ENCODE measurements at regions not wholly inside any gene's neighbourhood (a gene's known extent, or its start where the extent isn't known, plus 50 kb on each side); places are given as distances from the start of the nearest gene placed in this dataset.

- no peaks in the 10 kb centered on the region for H3K27me3 ChIP-seq (ENCODE audit: control insufficient read depth, insufficient read depth, low read length)
- no peaks in the 10 kb centered on the region for H3K9me3 ChIP-seq (replicated peaks; ENCODE audit: low read length)
- H3K9ac ChIP-seq (ENCODE audit: low read depth, low read length): no peak overlapping the region
- no peak overlapping the region for H3K4me3 ChIP-seq (ENCODE audit: low read length)
- no peaks in the 10 kb centered on the region for H3K36me3 ChIP-seq (ENCODE audit: insufficient read depth, low read length)
- H3K4me2 ChIP-seq (ENCODE audit: low read length): no peak overlapping the region
- peaks cover 22% of the 10 kb centered on the region for H3K4me1 ChIP-seq (ENCODE audit: control insufficient read depth, insufficient read depth, low read length)
Observed at GRCh38 chr13:64455124-64455523, 2775.0 kb downstream of the PCDH9 start.

GRCh38 chr13:64453831-64454230 is 2776.3 kb downstream of the PCDH9 start:
- Histone ChIP-seq H3K9ac (ENCODE audit: low read depth, low read length) (no peak overlapping the region), H3K4me1 (ENCODE audit: control insufficient read depth, insufficient read depth, low read length) (peaks cover 17% of the 10 kb centered on the region), H3K9me3 (replicated peaks; ENCODE audit: low read length) (no peaks in the 10 kb centered on the region), H3K27me3 (ENCODE audit: control insufficient read depth, insufficient read depth, low read length) (no peaks in the 10 kb centered on the region), H3K36me3 (ENCODE audit: insufficient read depth, low read length) (no peaks in the 10 kb centered on the region), H3K4me3 (ENCODE audit: low read length) (no peak overlapping the region), H3K4me2 (ENCODE audit: low read length) (no peak overlapping the region)

- Histone ChIP-seq H3K4me2 (ENCODE audit: low read length) (no peak overlapping the region), H3K27me3 (ENCODE audit: control insufficient read depth, insufficient read depth, low read length) (no peaks in the 10 kb centered on the region), H3K9me3 (replicated peaks; ENCODE audit: low read length) (no peaks in the 10 kb centered on the region), H3K36me3 (ENCODE audit: insufficient read depth, low read length) (no peaks in the 10 kb centered on the region), H3K9ac (ENCODE audit: low read depth, low read length) (no peak overlapping the region), H3K4me1 (ENCODE audit: control insufficient read depth, insufficient read depth, low read length) (no peaks in the 10 kb centered on the region), H3K4me3 (ENCODE audit: low read length) (no peak overlapping the region)
Observed at GRCh38 chr13:64446372-64446771, 2783.8 kb downstream of the PCDH9 start.

- H3K27me3 ChIP-seq (ENCODE audit: control insufficient read depth, insufficient read depth, low read length): no peaks in the 10 kb centered on the region
- no peak overlapping the region for H3K9ac ChIP-seq (ENCODE audit: low read depth, low read length)
- H3K4me1 ChIP-seq (ENCODE audit: control insufficient read depth, insufficient read depth, low read length): no peaks in the 10 kb centered on the region
- H3K36me3 ChIP-seq (ENCODE audit: insufficient read depth, low read length): no peaks in the 10 kb centered on the region
- H3K9me3 ChIP-seq (replicated peaks; ENCODE audit: low read length): no peaks in the 10 kb centered on the region
- H3K4me3 ChIP-seq (ENCODE audit: low read length): no peak overlapping the region
- H3K4me2 ChIP-seq (ENCODE audit: low read length): no peak overlapping the region
Observed at GRCh38 chr13:64441740-64442139, 2788.4 kb downstream of the PCDH9 start.

GRCh38 chr13:64438084-64438483 is 2792.1 kb downstream of the PCDH9 start:
- Histone ChIP-seq H3K36me3 (ENCODE audit: insufficient read depth, low read length) (no peaks in the 10 kb centered on the region), H3K4me2 (ENCODE audit: low read length) (no peak overlapping the region), H3K9me3 (replicated peaks; ENCODE audit: low read length) (no peaks in the 10 kb centered on the region), H3K4me1 (ENCODE audit: control insufficient read depth, insufficient read depth, low read length) (no peaks in the 10 kb centered on the region), H3K4me3 (ENCODE audit: low read length) (no peak overlapping the region), H3K27me3 (ENCODE audit: control insufficient read depth, insufficient read depth, low read length) (no peaks in the 10 kb centered on the region), H3K9ac (ENCODE audit: low read depth, low read length) (no peak overlapping the region)

GRCh38 chr13:64429691-64430090 is 2800.4 kb downstream of the PCDH9 start:
- Histone ChIP-seq H3K36me3 (ENCODE audit: insufficient read depth, low read length) (no peaks in the 10 kb centered on the region), H3K9ac (ENCODE audit: low read depth, low read length) (no peak overlapping the region), H3K9me3 (replicated peaks; ENCODE audit: low read length) (no peaks in the 10 kb centered on the region), H3K4me2 (ENCODE audit: low read length) (no peak overlapping the region), H3K4me1 (ENCODE audit: control insufficient read depth, insufficient read depth, low read length) (no peaks in the 10 kb centered on the region), H3K27me3 (ENCODE audit: control insufficient read depth, insufficient read depth, low read length) (no peaks in the 10 kb centered on the region), H3K4me3 (ENCODE audit: low read length) (no peak overlapping the region)

- Histone ChIP-seq H3K4me2 (ENCODE audit: low read length) (no peak overlapping the region), H3K9me3 (replicated peaks; ENCODE audit: low read length) (no peaks in the 10 kb centered on the region), H3K27me3 (ENCODE audit: control insufficient read depth, insufficient read depth, low read length) (no peaks in the 10 kb centered on the region), H3K36me3 (ENCODE audit: insufficient read depth, low read length) (no peaks in the 10 kb centered on the region), H3K4me3 (ENCODE audit: low read length) (no peak overlapping the region), H3K9ac (ENCODE audit: low read depth, low read length) (no peak overlapping the region), H3K4me1 (ENCODE audit: control insufficient read depth, insufficient read depth, low read length) (no peaks in the 10 kb centered on the region)
Observed at GRCh38 chr13:64428196-64428595, 2801.9 kb downstream of the PCDH9 start.

GRCh38 chr13:64423467-64423866 is 2806.7 kb downstream of the PCDH9 start:
- Histone ChIP-seq H3K9me3 (replicated peaks; ENCODE audit: low read length) (no peaks in the 10 kb centered on the region), H3K4me1 (ENCODE audit: control insufficient read depth, insufficient read depth, low read length) (no peaks in the 10 kb centered on the region), H3K27me3 (ENCODE audit: control insufficient read depth, insufficient read depth, low read length) (no peaks in the 10 kb centered on the region), H3K4me2 (ENCODE audit: low read length) (no peak overlapping the region), H3K36me3 (ENCODE audit: insufficient read depth, low read length) (no peaks in the 10 kb centered on the region), H3K4me3 (ENCODE audit: low read length) (no peak overlapping the region), H3K9ac (ENCODE audit: low read depth, low read length) (no peak overlapping the region)

GRCh38 chr13:64420181-64420580 is 2810.0 kb downstream of the PCDH9 start:
- Histone ChIP-seq H3K4me1 (ENCODE audit: control insufficient read depth, insufficient read depth, low read length) (no peaks in the 10 kb centered on the region), H3K27me3 (ENCODE audit: control insufficient read depth, insufficient read depth, low read length) (no peaks in the 10 kb centered on the region), H3K4me2 (ENCODE audit: low read length) (no peak overlapping the region), H3K4me3 (ENCODE audit: low read length) (no peak overlapping the region), H3K9me3 (replicated peaks; ENCODE audit: low read length) (no peaks in the 10 kb centered on the region), H3K36me3 (ENCODE audit: insufficient read depth, low read length) (no peaks in the 10 kb centered on the region), H3K9ac (ENCODE audit: low read depth, low read length) (no peak overlapping the region)

- Histone ChIP-seq H3K9me3 (replicated peaks; ENCODE audit: low read length) (no peaks in the 10 kb centered on the region), H3K4me3 (ENCODE audit: low read length) (no peak overlapping the region), H3K27me3 (ENCODE audit: control insufficient read depth, insufficient read depth, low read length) (no peaks in the 10 kb centered on the region), H3K9ac (ENCODE audit: low read depth, low read length) (no peak overlapping the region), H3K36me3 (ENCODE audit: insufficient read depth, low read length) (no peaks in the 10 kb centered on the region), H3K4me1 (ENCODE audit: control insufficient read depth, insufficient read depth, low read length) (no peaks in the 10 kb centered on the region), H3K4me2 (ENCODE audit: low read length) (no peak overlapping the region)
Observed at GRCh38 chr13:64417581-64417980, 2812.6 kb downstream of the PCDH9 start.

GRCh38 chr13:64414381-64414780 is 2815.8 kb downstream of the PCDH9 start:
- no peaks in the 10 kb centered on the region for H3K4me1 ChIP-seq (ENCODE audit: control insufficient read depth, insufficient read depth, low read length)
- no peaks in the 10 kb centered on the region for H3K9me3 ChIP-seq (replicated peaks; ENCODE audit: low read length)
- H3K4me2 ChIP-seq (ENCODE audit: low read length): no peak overlapping the region
- H3K4me3 ChIP-seq (ENCODE audit: low read length): no peak overlapping the region
- H3K9ac ChIP-seq (ENCODE audit: low read depth, low read length): no peak overlapping the region
- no peaks in the 10 kb centered on the region for H3K36me3 ChIP-seq (ENCODE audit: insufficient read depth, low read length)
- H3K27me3 ChIP-seq (ENCODE audit: control insufficient read depth, insufficient read depth, low read length): no peaks in the 10 kb centered on the region

GRCh38 chr13:64413529-64413928 is 2816.6 kb downstream of the PCDH9 start:
- Histone ChIP-seq H3K9ac (ENCODE audit: low read depth, low read length) (no peak overlapping the region), H3K4me3 (ENCODE audit: low read length) (no peak overlapping the region), H3K27me3 (ENCODE audit: control insufficient read depth, insufficient read depth, low read length) (no peaks in the 10 kb centered on the region), H3K4me2 (ENCODE audit: low read length) (no peak overlapping the region), H3K9me3 (replicated peaks; ENCODE audit: low read length) (no peaks in the 10 kb centered on the region), H3K4me1 (ENCODE audit: control insufficient read depth, insufficient read depth, low read length) (no peaks in the 10 kb centered on the region), H3K36me3 (ENCODE audit: insufficient read depth, low read length) (no peaks in the 10 kb centered on the region)

All from skeletal muscle satellite cell (primary cell).